Caco-2 (cell line): ENCODE measurements at regions not wholly inside any gene's neighbourhood (a gene's known extent, or its start where the extent isn't known, plus 50 kb on each side); places are given as distances from the start of the nearest gene placed in this dataset.

Experiments
- BruUV-seq: library from RNA; stranded (reverse); fragments of 400-500 nt; replicated peaks from 2 replicates; lab custom pipeline; 2021; lab: Mats Ljungman, UMichigan
- CTCF ChIA-PET: fragments of 300-600 bp; sonication (Branson Sonifier 250); formaldehyde crosslinking; loops from one replicate; lab custom pipeline; 2022; ENCODE audit warnings: antibody characterized with exemption; lab: Charles Lee
- POLR2A ChIA-PET: fragments of 300-600 bp; sonication (Branson Sonifier 250); formaldehyde crosslinking; loops from one replicate; lab custom pipeline; 2022; ENCODE audit warnings: antibody characterized with exemption; lab: Charles Lee
- DNase-seq, 2 experiments: peaks; one replicate each; pipeline versions ENCODE4 v3.0.0 to v3.0.0-alpha.2; 2020 to 2022
- H3K27me3 ChIP-seq: replicated peaks from 2 replicates; pipeline ENCODE4 v1.6.0; 2011; ENCODE audit warnings: low read length; ENCODE audit not compliant: control insufficient read depth, insufficient read depth
- H3K36me3 ChIP-seq: 2 replicates; pipeline ENCODE4 v1.5.1; 2011; ENCODE audit warnings: low read length; ENCODE audit not compliant: control insufficient read depth, insufficient read depth
- H3K4me1 ChIP-seq: fragments of 250-450 bp; sonication (Bioruptor Pico); 2 replicates; pipeline ENCODE4 v1.5.1; 2020; ENCODE audit warnings: mild to moderate bottlenecking
- H3K4me3 ChIP-seq: 2 replicates; pipeline ENCODE4 v1.5.1; 2011; ENCODE audit warnings: low read depth, mild to moderate bottlenecking, control low read depth, low read length
- H3K9me3 ChIP-seq: fragments of 250-450 bp; sonication (Bioruptor Pico); 2 replicates; pipeline ENCODE4 v1.5.1; 2020; ENCODE audit warnings: mild to moderate bottlenecking, moderate library complexity
- H3K27ac Mint-ChIP-seq: one replicate; pipeline ENCODE4 v1.8.0; 2022; ENCODE audit warnings: mixed read lengths; ENCODE audit not compliant: unreplicated experiment
- H3K27me3 Mint-ChIP-seq: one replicate; pipeline ENCODE4 v1.8.0; 2022; ENCODE audit warnings: mixed read lengths; ENCODE audit not compliant: insufficient read depth, unreplicated experiment
- H3K36me3 Mint-ChIP-seq: one replicate; pipeline ENCODE4 v1.8.0; 2022; ENCODE audit warnings: mild to moderate bottlenecking, mixed read lengths; ENCODE audit not compliant: insufficient read depth, unreplicated experiment
- H3K4me1 Mint-ChIP-seq: one replicate; pipeline ENCODE4 v1.8.0; 2022; ENCODE audit warnings: low read depth, mixed read lengths; ENCODE audit not compliant: unreplicated experiment
- H3K4me3 Mint-ChIP-seq: one replicate; pipeline ENCODE4 v1.8.0; 2022; ENCODE audit warnings: mild to moderate bottlenecking, moderate library complexity, mixed read lengths; ENCODE audit not compliant: unreplicated experiment
- H3K9me3 Mint-ChIP-seq: one replicate; pipeline ENCODE4 v1.8.0; 2022; ENCODE audit warnings: mixed read lengths; ENCODE audit not compliant: unreplicated experiment
- CTCF ChIP-seq, 2 experiments: fragments of 200-600 bp in 1 of 2; IDR thresholded peaks; 1 replicate in 1 of 2; 2 replicates in 1 of 2; pipeline versions ENCODE4 v1.5.1 to v1.8.0; 2011 to 2022; ENCODE audit warnings: antibody characterized with exemption in 1 of 2, control low read depth in 1 of 2, inconsistent platforms in 1 of 2, low read depth in 1 of 2, low read length in 1 of 2, mild to moderate bottlenecking in 1 of 2, moderate library complexity in 1 of 2; ENCODE audit not compliant: insufficient read depth in 1 of 2, severe bottlenecking in 1 of 2, unreplicated experiment in 1 of 2
- intact Hi-C: fragments of 100-400 bp; cut with micrococcal nuclease; formaldehyde crosslinking; loops from one replicate; pipeline ENCODE4 v1.10.0; 2022; ENCODE audit not compliant: unreplicated experiment

GRCh38 chr1:233452724-233453123 lies 125.2 kb downstream of the MAP3K21 start:
- no peak overlapping the region for H3K27ac Mint-ChIP-seq
- intact Hi-C loops: no loop called here
- ChIA-PET CTCF (no interaction called here), POLR2A (no interaction called here)
- no peak for DNase-seq
- no peaks in the 10 kb centered on the region for H3K27me3 ChIP-seq
- no peaks in the 10 kb centered on the region for H3K36me3 ChIP-seq
- H3K4me3 ChIP-seq: no peak overlapping the region
- H3K9me3 Mint-ChIP-seq: peaks cover 25% of the 10 kb centered on the region
- no peaks in the 10 kb centered on the region; the same call in 1 of the 2 replicates for H3K4me1 ChIP-seq
- no TSS peak for BruUV-seq
- H3K4me1 Mint-ChIP-seq: no peaks in the 10 kb centered on the region
- TF ChIP-seq CTCF (IDR thresholded peaks at IDR 0.05; ENCODE audit: insufficient read depth in 1 of 2, low read depth in 1 of 2, low read length in 1 of 2, severe bottlenecking in 1 of 2, unreplicated experiment in 1 of 2): no peak
- no peaks in the 10 kb centered on the region for H3K27me3 Mint-ChIP-seq
- H3K9me3 ChIP-seq: no peaks in the 10 kb centered on the region
- H3K36me3 Mint-ChIP-seq: no peaks in the 10 kb centered on the region
- no peak overlapping the region for H3K4me3 Mint-ChIP-seq

DNA sequence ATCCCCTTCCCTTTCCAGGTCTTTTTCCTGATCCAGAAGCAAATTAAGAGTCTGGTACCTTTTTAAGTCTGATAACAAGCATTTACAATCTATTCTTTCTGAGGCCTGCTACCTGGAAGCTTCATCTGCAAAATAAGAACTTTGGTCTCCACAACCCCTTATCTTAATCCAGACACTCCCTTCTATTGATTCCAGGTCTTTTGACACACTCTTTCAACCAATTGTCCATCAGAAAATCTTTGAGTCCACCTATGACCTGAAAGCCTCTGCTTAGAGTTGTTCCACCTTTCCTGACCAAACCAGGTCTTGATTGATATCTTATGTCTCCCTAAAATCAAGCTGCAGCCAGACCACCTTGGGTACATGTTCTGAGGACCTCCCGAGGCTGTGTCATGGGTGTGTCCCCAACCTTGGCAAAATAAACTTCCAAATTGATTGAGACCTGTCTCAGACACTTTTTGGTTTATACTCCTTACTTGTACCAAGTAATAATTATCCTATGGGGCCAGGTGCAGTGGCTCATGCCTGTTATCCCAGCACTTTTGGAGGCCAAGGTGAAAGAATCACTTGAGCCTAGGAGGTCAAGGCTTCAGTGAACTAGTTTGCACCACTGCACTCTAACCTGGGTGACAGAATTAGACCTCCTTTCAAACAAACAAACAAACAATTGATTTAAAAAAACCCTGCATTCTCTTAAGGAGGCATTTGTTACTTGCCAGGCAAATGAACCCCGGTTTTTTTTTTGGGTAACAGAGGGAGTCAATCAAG lies 126.1 kb downstream of the MAP3K21 start:
- Histone ChIP-seq H3K9me3 (no peaks in the 10 kb centered on the region), H3K4me3 (no peak overlapping the region), H3K27me3 (no peaks in the 10 kb centered on the region), H3K36me3 (no peaks in the 10 kb centered on the region), H3K4me1 (no peaks in the 10 kb centered on the region; the same call in 1 of the 2 replicates)
- Mint-ChIP-seq H3K27ac (no peak overlapping the region), H3K4me1 (no peaks in the 10 kb centered on the region), H3K4me3 (no peak overlapping the region), H3K27me3 (peaks cover 3% of the 10 kb centered on the region), H3K9me3 (peaks cover 25% of the 10 kb centered on the region), H3K36me3 (no peaks in the 10 kb centered on the region)
- POLR2A ChIA-PET: no interaction called here
- no TSS peak for BruUV-seq
- intact Hi-C loops: no loop called here
- no peak for DNase-seq
- TF ChIP-seq CTCF (IDR thresholded peaks at IDR 0.05; ENCODE audit: insufficient read depth in 1 of 2, low read depth in 1 of 2, low read length in 1 of 2, severe bottlenecking in 1 of 2, unreplicated experiment in 1 of 2): no peak
- CTCF ChIA-PET: no interaction called here

- Mint-ChIP-seq H3K27ac (no peak overlapping the region), H3K36me3 (no peaks in the 10 kb centered on the region), H3K27me3 (peaks cover 3% of the 10 kb centered on the region), H3K4me3 (no peak overlapping the region), H3K4me1 (peaks cover 10% of the 10 kb centered on the region), H3K9me3 (no peaks in the 10 kb centered on the region)
- Histone ChIP-seq H3K27me3 (no peaks in the 10 kb centered on the region), H3K36me3 (no peaks in the 10 kb centered on the region), H3K9me3 (no peaks in the 10 kb centered on the region), H3K4me1 (no peaks in the 10 kb centered on the region), H3K4me3 (no peak overlapping the region)
- intact Hi-C loops: no loop called here
- POLR2A ChIA-PET: no interaction called here
- BruUV-seq: no TSS peak
- CTCF ChIA-PET: interaction anchor here (1.2 kb wide), 1 partner anchor 19 kb away, joined by 3 read pairs; no protein-coding TSS in a partner anchor
- no peak for DNase-seq
- TF ChIP-seq CTCF (IDR thresholded peaks at IDR 0.05; ENCODE audit: insufficient read depth in 1 of 2, low read depth in 1 of 2, low read length in 1 of 2, severe bottlenecking in 1 of 2, unreplicated experiment in 1 of 2): no peak
Observed at GRCh38 chr1:233459470-233459945, 132.0 kb downstream of the MAP3K21 start.
